ENCODE measurements at regions not wholly inside any gene's neighbourhood (a gene's known extent, or its start where the extent isn't known, plus 50 kb on each side); places are given as distances from the start of the nearest gene placed in this dataset.

DNA sequence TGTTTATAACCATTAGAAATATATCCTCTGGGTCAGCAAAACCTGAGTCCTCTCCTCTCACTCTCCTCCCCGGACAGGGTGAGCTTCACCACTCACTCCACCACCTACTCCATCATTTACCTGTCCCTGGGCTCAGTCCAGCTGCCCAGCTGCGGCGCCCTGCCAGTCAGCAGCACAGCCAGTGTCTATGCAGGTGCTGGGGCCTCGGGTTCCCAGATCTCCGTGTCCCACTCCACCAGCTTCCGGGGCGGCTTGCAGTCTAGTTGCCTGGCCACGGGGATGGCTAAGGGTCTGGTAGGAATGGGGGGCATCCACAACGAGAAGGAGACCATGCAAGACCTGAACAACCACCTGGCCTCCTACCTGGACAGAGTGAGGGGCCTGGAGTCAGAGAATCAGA, 662.2 kb upstream of the ACTRT1 start:
- TF ChIP-seq POLR2AphosphoS5 (IDR thresholded peaks at IDR 0.05; ENCODE audit: borderline replicate concordance, low read depth, low read length) = no peak
- TF ChIP-seq EZH2 (IDR thresholded peaks at IDR 0.05) = no peak

All from SK-N-MC (cell line).